ENCODE measurements at regions not wholly inside any gene's neighbourhood (a gene's known extent, or its start where the extent isn't known, plus 50 kb on each side); places are given as distances from the start of the nearest gene placed in this dataset.

GRCh38 chr6:33947047-33947446 is 143.2 kb upstream of the MLN start:
- DNase-seq (ENCODE audit: low read depth): no peak
- TF ChIP-seq, protein P1, sequence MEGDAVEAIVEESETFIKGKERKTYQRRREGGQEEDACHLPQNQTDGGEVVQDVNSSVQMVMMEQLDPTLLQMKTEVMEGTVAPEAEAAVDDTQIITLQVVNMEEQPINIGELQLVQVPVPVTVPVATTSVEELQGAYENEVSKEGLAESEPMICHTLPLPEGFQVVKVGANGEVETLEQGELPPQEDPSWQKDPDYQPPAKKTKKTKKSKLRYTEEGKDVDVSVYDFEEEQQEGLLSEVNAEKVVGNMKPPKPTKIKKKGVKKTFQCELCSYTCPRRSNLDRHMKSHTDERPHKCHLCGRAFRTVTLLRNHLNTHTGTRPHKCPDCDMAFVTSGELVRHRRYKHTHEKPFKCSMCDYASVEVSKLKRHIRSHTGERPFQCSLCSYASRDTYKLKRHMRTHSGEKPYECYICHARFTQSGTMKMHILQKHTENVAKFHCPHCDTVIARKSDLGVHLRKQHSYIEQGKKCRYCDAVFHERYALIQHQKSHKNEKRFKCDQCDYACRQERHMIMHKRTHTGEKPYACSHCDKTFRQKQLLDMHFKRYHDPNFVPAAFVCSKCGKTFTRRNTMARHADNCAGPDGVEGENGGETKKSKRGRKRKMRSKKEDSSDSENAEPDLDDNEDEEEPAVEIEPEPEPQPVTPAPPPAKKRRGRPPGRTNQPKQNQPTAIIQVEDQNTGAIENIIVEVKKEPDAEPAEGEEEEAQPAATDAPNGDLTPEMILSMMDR (IDR thresholded peaks at IDR 0.05; ENCODE audit: control insufficient read depth, extremely low read depth, insufficient read depth): no peak
- no peak overlapping the region for H3K4me3 ChIP-seq (ENCODE audit: low read depth, low read length)

DNA sequence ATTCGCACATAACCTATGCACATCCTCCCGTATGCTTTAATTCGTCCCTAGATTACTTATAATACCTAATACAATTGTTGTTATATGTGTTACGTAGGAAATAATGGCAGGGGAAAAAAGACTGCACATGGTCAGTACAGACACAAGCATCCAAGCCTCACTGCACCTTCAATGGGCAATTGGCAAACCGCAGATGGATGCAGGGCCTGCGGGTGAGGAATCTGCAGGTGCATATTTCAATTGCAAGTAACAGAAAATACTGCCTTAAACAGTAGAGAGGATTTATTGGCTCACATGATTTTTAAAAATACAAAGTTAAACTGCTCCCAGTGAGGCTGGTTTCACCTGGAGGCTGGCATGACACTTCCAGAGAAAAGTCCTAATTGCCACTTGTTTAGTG is 142.1 kb upstream of the MLN start:
- TF ChIP-seq, protein P1 (IDR thresholded peaks at IDR 0.05; ENCODE audit: control insufficient read depth, extremely low read depth, insufficient read depth): no peak
- no peak for DNase-seq (ENCODE audit: low read depth)
- no peak overlapping the region for H3K4me3 ChIP-seq (ENCODE audit: low read depth, low read length)

DNA sequence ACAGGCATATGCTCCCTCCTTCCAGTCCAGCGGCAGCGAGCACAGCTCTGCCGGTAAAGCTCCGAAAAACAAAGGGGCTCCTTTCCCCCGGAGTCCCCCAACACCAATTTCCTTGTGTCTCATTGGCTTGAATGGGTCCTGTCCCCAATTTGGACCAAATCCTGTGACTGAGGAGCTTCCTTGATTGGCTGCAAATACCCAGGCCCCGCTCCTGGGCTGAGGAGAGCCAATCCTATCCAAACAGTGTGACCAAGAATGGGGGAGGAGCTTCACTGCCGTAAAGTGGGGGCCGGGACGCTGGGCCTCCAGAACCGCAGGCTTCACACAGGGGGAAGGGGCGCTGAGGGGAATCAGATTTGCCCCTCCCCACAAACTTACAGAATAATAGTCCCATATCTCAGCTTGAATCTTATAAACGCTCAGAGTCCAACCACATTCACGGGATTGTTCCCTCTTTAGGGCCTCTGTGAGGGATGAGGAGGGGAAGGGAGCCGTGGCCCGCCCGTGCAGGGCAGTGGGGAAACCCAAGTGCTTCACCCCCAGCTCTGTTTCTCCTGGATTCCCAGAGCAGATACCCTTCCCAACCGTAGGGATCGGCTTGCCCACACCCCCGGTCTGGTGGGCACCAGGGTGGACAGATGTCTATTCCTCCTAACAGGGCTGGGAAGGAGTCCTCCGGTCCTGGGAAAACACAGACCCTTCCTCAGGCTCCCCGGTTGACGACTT is 141.0 kb upstream of the MLN start:
- TF ChIP-seq, protein P1 (IDR thresholded peaks at IDR 0.05; ENCODE audit: control insufficient read depth, extremely low read depth, insufficient read depth): no peak
- H3K4me3 ChIP-seq (ENCODE audit: low read depth, low read length): no peak overlapping the region
- no peak for DNase-seq (ENCODE audit: low read depth)

- H3K4me3 ChIP-seq (ENCODE audit: low read depth, low read length): no peak overlapping the region
- no peak for DNase-seq (ENCODE audit: low read depth)
- TF ChIP-seq, protein P1 (IDR thresholded peaks at IDR 0.05; ENCODE audit: control insufficient read depth, extremely low read depth, insufficient read depth): no peak
These were observed 133.1 kb upstream of the MLN start for GRCh38 chr6:33936886-33937285.

- no peak for DNase-seq (ENCODE audit: low read depth)
- no peak overlapping the region for H3K4me3 ChIP-seq (ENCODE audit: low read depth, low read length)
These were observed 131.8 kb upstream of the MLN start for GRCh38 chr6:33935439-33936080.

GRCh38 chr6:33934731-33935270 is 131.0 kb upstream of the MLN start:
- TF ChIP-seq, protein P1 (IDR thresholded peaks at IDR 0.05; ENCODE audit: control insufficient read depth, extremely low read depth, insufficient read depth): no peak
- no peak for DNase-seq (ENCODE audit: low read depth)
- no peak overlapping the region for H3K4me3 ChIP-seq (ENCODE audit: low read depth, low read length)

More at GRCh38 chr6:33935439-33936080, 131.8 kb upstream of the MLN start:
- TF ChIP-seq, protein P1 (IDR thresholded peaks at IDR 0.05; ENCODE audit: control insufficient read depth, extremely low read depth, insufficient read depth): no peak

All from LNCaP clone FGC (cell line).